WTC11 (cell line): ENCODE measurements at regions not wholly inside any gene's neighbourhood (a gene's known extent, or its start where the extent isn't known, plus 50 kb on each side); places are given as distances from the start of the nearest gene placed in this dataset.
A peak's percentile ranks its signal among the peaks of the same experiment; 100 is the strongest.

Experiments used
- ATAC-seq: fragments of 200-7000 bp; cut with Tn5 transposase; 2 replicates; pipeline ENCODE4 v1.10.0; 2021; ENCODE audit warnings: mild to moderate bottlenecking, moderate library complexity
- CTCF ChIA-PET: fragments of 300-600 bp; sonication (Branson Sonifier 250); formaldehyde crosslinking; loops from one replicate; lab custom pipeline; 2021; ENCODE audit warnings: antibody characterized with exemption; lab: Charles Lee
- POLR2A ChIA-PET: fragments of 350-600 bp; sonication (Branson Sonifier 250); formaldehyde crosslinking; loops from one replicate; lab custom pipeline; 2021; ENCODE audit warnings: antibody characterized with exemption; lab: Charles Lee
- DNase-seq: peaks from one replicate; pipeline ENCODE4 v3.0.0; 2021; ENCODE audit warnings: low spot score
- H3K27ac Mint-ChIP-seq: 2 replicates; pipeline ENCODE4 v1.8.0; 2021; ENCODE audit warnings: mixed read lengths
- H3K27me3 Mint-ChIP-seq: 2 replicates; pipeline ENCODE4 v1.8.0; 2021; ENCODE audit warnings: low read depth, mild to moderate bottlenecking, moderate library complexity, mixed read lengths
- H3K36me3 Mint-ChIP-seq: 2 replicates; pipeline ENCODE4 v1.8.0; 2021; ENCODE audit warnings: mixed read lengths
- H3K4me1 Mint-ChIP-seq: 2 replicates; pipeline ENCODE4 v1.8.0; 2022; ENCODE audit warnings: mixed read lengths
- H3K4me3 Mint-ChIP-seq: 2 replicates; pipeline ENCODE4 v1.8.0; 2021; ENCODE audit warnings: mild to moderate bottlenecking, moderate library complexity, mixed read lengths
- H3K9me3 Mint-ChIP-seq: 2 replicates; pipeline ENCODE4 v1.8.0; 2021; ENCODE audit warnings: mixed read lengths
- AFF4 ChIP-seq: sonication (generic); formaldehyde crosslinking; IDR thresholded peaks from 2 replicates; pipeline ENCODE4 v1.8.1; 2023; ENCODE audit warnings: mild to moderate bottlenecking, missing genetic modification reagents, borderline replicate concordance
- ARID4B ChIP-seq: sonication (generic); formaldehyde crosslinking; IDR thresholded peaks from 2 replicates; pipeline ENCODE4 v1.8.0; 2023; ENCODE audit warnings: missing genetic modification reagents, mild to moderate bottlenecking, borderline replicate concordance
- CBFB ChIP-seq: sonication (generic); formaldehyde crosslinking; IDR thresholded peaks from 2 replicates; pipeline ENCODE4 v1.8.1; 2022; ENCODE audit warnings: mild to moderate bottlenecking, low read depth, missing genetic modification reagents
- CDX4 ChIP-seq: fragments of 250-450 bp; sonication (Bioruptor Pico); IDR thresholded peaks from 2 replicates; pipeline ENCODE4 v1.9.0; 2021; ENCODE audit warnings: moderate library complexity, mild to moderate bottlenecking, inconsistent platforms, borderline replicate concordance
- CREM ChIP-seq: sonication (generic); formaldehyde crosslinking; IDR thresholded peaks from 2 replicates; pipeline ENCODE4 v1.8.1; 2022; ENCODE audit warnings: mild to moderate bottlenecking, missing genetic modification reagents, moderate library complexity
- E2F1 ChIP-seq: sonication (generic); formaldehyde crosslinking; IDR thresholded peaks from 2 replicates; pipeline ENCODE4 v1.8.0; 2022; ENCODE audit warnings: mild to moderate bottlenecking, missing genetic modification reagents
- ELF4 ChIP-seq: sonication (generic); formaldehyde crosslinking; IDR thresholded peaks from 2 replicates; pipeline ENCODE4 v1.8.1; 2022; ENCODE audit warnings: low read depth, mild to moderate bottlenecking, moderate library complexity, missing genetic modification reagents
- FOXK1 ChIP-seq: sonication (generic); formaldehyde crosslinking; IDR thresholded peaks from 2 replicates; pipeline ENCODE4 v1.8.0; 2022; ENCODE audit warnings: mild to moderate bottlenecking, moderate library complexity, missing genetic modification reagents
- HMGA2 ChIP-seq: fragments of 250-450 bp; sonication (Bioruptor Pico); IDR thresholded peaks from 2 replicates; pipeline ENCODE4 v1.4.0; 2021; ENCODE audit warnings: mild to moderate bottlenecking, moderate library complexity
- HMGXB4 ChIP-seq: sonication (generic); formaldehyde crosslinking; IDR thresholded peaks from 2 replicates; pipeline ENCODE4 v1.8.1; 2023; ENCODE audit warnings: mild to moderate bottlenecking, moderate library complexity, missing genetic modification reagents
- JAZF1 ChIP-seq: fragments of 250-450 bp; sonication (Bioruptor Pico); IDR thresholded peaks from 2 replicates; pipeline ENCODE4 v1.9.0; 2021; ENCODE audit warnings: moderate library complexity, mild to moderate bottlenecking, inconsistent platforms
- KAT7 ChIP-seq: sonication (generic); formaldehyde crosslinking; IDR thresholded peaks from 2 replicates; pipeline ENCODE4 v1.8.1; 2023; ENCODE audit warnings: missing genetic modification reagents, mild to moderate bottlenecking, borderline replicate concordance
- MXD4 ChIP-seq: fragments of 250-450 bp; sonication (Bioruptor Pico); IDR thresholded peaks from 2 replicates; pipeline ENCODE4 v1.8.0; 2021; ENCODE audit warnings: mild to moderate bottlenecking, moderate library complexity, borderline replicate concordance
- NFE2L1 ChIP-seq: sonication (generic); formaldehyde crosslinking; IDR thresholded peaks from 2 replicates; pipeline ENCODE4 v1.8.1; 2023; ENCODE audit warnings: missing genetic modification reagents
- NR3C1 ChIP-seq: sonication (generic); formaldehyde crosslinking; conservative IDR thresholded peaks from 2 replicates; pipeline ENCODE4 v1.8.1; 2023; ENCODE audit warnings: low read depth, mild to moderate bottlenecking, missing genetic modification reagents
- PRRX2 ChIP-seq: fragments of 250-450 bp; sonication (Bioruptor Pico); IDR thresholded peaks from 2 replicates; pipeline ENCODE4 v1.8.0; 2021; ENCODE audit warnings: mild to moderate bottlenecking
- SMAD3 ChIP-seq: sonication (generic); formaldehyde crosslinking; IDR thresholded peaks from 2 replicates; pipeline ENCODE4 v1.8.0; 2022; ENCODE audit warnings: missing genetic modification reagents, mild to moderate bottlenecking, borderline replicate concordance
- TEAD1 ChIP-seq: sonication (generic); formaldehyde crosslinking; IDR thresholded peaks from 2 replicates; pipeline ENCODE4 v1.8.0; 2022; ENCODE audit warnings: mild to moderate bottlenecking, missing genetic modification reagents
- ZNF219 ChIP-seq: sonication (generic); formaldehyde crosslinking; IDR thresholded peaks from 2 replicates; pipeline ENCODE4 v1.8.0; 2023; ENCODE audit warnings: missing genetic modification reagents, mild to moderate bottlenecking, borderline replicate concordance
- ZNF396 ChIP-seq: fragments of 250-450 bp; sonication (Bioruptor Pico); IDR thresholded peaks from 2 replicates; pipeline ENCODE4 v1.8.0; 2021; ENCODE audit warnings: mild to moderate bottlenecking, moderate library complexity, borderline replicate concordance
- ZNF532 ChIP-seq: fragments of 250-450 bp; sonication (Bioruptor Pico); IDR thresholded peaks from 2 replicates; pipeline ENCODE4 v1.9.0; 2021; ENCODE audit warnings: mild to moderate bottlenecking, borderline replicate concordance

GRCh38 chr21:19353256-19353655 lies 949.7 kb upstream of the TMPRSS15 start:
- no peaks in the 10 kb centered on the region for H3K36me3 Mint-ChIP-seq
- TF ChIP-seq HMGXB4, result no peak
- no peak for TF ChIP-seq JAZF1 (CRISPR knock-in tag)
- no peak for TF ChIP-seq NR3C1 (CRISPR knock-in tag)
- no peak for TF ChIP-seq PRRX2 (CRISPR knock-in tag)
- TF ChIP-seq TEAD1 (CRISPR knock-in tag), result no peak
- no peak for TF ChIP-seq CDX4 (CRISPR knock-in tag)
- no peak for TF ChIP-seq KAT7
- TF ChIP-seq ZNF219 (CRISPR knock-in tag), result no peak
- no peak for TF ChIP-seq FOXK1 (CRISPR knock-in tag)
- TF ChIP-seq NFE2L1 (CRISPR knock-in tag), result no peak
- no peak for TF ChIP-seq CBFB (CRISPR knock-in tag)
- TF ChIP-seq E2F1, result no peak
- TF ChIP-seq ARID4B (CRISPR knock-in tag), result no peak
- no peak for TF ChIP-seq ZNF396
- no peak for TF ChIP-seq HMGA2 (CRISPR knock-in tag)
- H3K27me3 Mint-ChIP-seq, result no peaks in the 10 kb centered on the region
- H3K9me3 Mint-ChIP-seq, result no peaks in the 10 kb centered on the region
- DNase-seq (no peak), ATAC-seq (no peak)
- peaks cover 6% of the 10 kb centered on the region for H3K4me1 Mint-ChIP-seq
- peak overlapping the region; percentile 42 for H3K27ac Mint-ChIP-seq
- H3K4me3 Mint-ChIP-seq, result no peak overlapping the region
- ChIA-PET POLR2A (no interaction called here), CTCF (no interaction called here)

- no peaks in the 10 kb centered on the region for H3K27me3 Mint-ChIP-seq
- ChIA-PET POLR2A (no interaction called here), CTCF (no interaction called here)
- ATAC-seq (no peak), DNase-seq (no peak)
- H3K27ac Mint-ChIP-seq, result no peak overlapping the region
- no peaks in the 10 kb centered on the region for H3K36me3 Mint-ChIP-seq
- H3K9me3 Mint-ChIP-seq, result no peaks in the 10 kb centered on the region
- H3K4me3 Mint-ChIP-seq, result no peak overlapping the region
- H3K4me1 Mint-ChIP-seq, result no peaks in the 10 kb centered on the region
- TF ChIP-seq MXD4 (CRISPR knock-in tag) (no peak), FOXK1 (CRISPR knock-in tag) (no peak), ELF4 (CRISPR knock-in tag) (no peak), ZNF532 (CRISPR knock-in tag) (no peak), SMAD3 (CRISPR knock-in tag) (no peak), AFF4 (no peak), CREM (no peak)
Measured at GRCh38 chr21:19368944-19369343, 965.4 kb upstream of the TMPRSS15 start.
